GM18861 (cell line): ENCODE measurements at regions not wholly inside any gene's neighbourhood (a gene's known extent, or its start where the extent isn't known, plus 50 kb on each side); places are given as distances from the start of the nearest gene placed in this dataset.

Experiments used
- ATAC-seq: cut with Tn5 transposase; IDR thresholded peaks from one replicate; pipeline ENCODE4 v1.9.1; 2021; ENCODE audit not compliant: unreplicated experiment

- ATAC-seq: no peak
Observed at GRCh38 chr15:77557564-77557963, 75.1 kb downstream of the LINGO1 start.

- no peak for ATAC-seq
Observed at GRCh38 chr15:77557144-77557543, 75.6 kb downstream of the LINGO1 start.

GRCh38 chr15:77556622-77557021, 76.1 kb downstream of the LINGO1 start:
- no peak for ATAC-seq

- no peak for ATAC-seq
Observed at GRCh38 chr15:77555232-77555631, 77.5 kb downstream of the LINGO1 start.

- ATAC-seq: no peak
Observed at GRCh38 chr15:77554306-77555080, 78.2 kb downstream of the LINGO1 start.

- ATAC-seq: no peak
Observed at GRCh38 chr15:77553695-77554094, 79.0 kb downstream of the LINGO1 start.

DNA sequence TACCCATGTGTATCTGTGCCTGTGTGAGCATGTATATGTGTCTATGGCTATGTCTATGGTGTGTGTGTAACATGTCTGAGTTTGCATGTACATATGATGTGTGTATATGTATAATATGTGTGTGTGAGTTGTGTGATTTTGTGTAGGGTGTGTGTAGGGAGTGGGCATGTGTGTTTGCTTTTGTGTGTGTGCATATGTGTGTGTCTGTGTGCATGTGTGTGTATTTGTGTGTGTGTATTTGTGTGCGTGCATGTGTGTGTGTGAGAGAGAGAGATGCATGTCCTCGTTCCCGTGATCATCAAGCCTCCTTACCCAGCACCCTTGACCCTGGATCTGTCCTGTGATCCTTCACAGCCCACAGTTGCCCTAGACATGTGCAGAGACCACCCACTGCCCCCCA, 79.5 kb downstream of the LINGO1 start:
- no peak for ATAC-seq

DNA sequence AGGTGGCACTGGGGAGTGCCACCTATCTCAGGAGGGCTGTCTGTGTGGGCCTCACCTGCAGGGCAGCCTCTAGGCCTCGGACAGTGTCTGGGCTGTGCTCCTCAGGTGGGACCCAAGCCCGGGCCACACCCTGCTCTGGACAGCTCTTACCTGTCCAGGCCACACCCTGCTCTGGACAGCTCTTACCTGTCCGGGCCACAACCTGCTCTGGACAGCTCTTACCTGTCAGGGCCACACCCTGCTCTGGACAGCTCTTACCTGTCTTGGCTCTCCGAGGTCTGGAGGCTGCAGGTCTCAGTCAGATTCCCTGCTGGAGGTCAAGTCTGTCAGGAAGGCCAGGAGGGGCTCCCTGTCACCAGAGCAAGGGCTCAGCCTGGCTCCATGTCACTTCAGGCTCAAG, 80.6 kb downstream of the LINGO1 start:
- no peak for ATAC-seq

- ATAC-seq: no peak
Observed at GRCh38 chr15:77550301-77551251, 82.1 kb downstream of the LINGO1 start.

- no peak for ATAC-seq
Observed at GRCh38 chr15:77549576-77550288, 83.0 kb downstream of the LINGO1 start.

DNA sequence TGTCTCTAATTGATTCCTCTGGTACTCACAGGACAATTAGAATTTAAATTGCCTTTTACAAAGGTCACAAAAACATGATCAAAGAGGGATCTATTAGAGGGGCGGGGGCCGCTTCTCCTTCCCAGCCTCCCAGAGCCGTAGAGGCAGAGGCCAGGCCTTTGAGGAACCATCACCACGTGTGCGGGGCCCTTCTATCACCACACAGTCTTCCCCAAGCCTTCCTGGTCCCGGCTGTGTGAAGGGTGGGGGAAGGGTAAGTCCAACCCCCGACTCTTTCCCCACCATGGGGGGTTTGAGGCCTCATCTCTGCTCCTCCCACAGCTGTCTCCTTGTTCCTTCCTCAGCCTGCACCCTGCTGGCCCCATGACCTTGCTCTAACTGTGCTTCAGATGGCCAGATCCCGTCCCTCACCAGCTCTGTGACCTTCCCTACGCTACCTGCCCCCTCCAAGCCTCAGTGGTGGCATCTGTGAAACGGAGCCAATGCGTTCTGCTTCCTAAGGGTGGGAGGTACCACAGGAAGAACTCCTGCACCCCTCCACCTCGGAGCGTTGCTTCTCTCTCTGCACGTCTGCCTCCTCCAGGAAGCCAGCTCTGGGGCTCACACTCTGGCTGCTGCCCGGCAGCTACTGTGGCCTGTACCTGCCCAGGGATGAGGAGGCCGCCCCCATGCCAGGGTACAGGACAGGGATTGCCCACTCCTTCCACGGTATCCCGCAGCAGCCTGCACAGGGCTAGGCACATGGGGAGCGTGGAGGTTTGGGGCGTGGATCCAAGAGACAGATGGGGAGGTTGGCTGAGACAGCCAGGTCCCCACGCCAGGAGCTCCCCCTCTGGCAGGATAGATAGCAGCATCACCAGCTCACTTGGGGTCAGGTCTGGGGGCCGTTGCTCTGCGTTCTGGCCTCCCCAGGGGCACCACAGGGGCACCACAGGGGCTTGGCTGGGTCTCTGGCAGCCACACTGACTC, 83.8 kb downstream of the LINGO1 start:
- no peak for ATAC-seq

GRCh38 chr15:77547801-77548588, 84.7 kb downstream of the LINGO1 start:
- no peak for ATAC-seq

DNA sequence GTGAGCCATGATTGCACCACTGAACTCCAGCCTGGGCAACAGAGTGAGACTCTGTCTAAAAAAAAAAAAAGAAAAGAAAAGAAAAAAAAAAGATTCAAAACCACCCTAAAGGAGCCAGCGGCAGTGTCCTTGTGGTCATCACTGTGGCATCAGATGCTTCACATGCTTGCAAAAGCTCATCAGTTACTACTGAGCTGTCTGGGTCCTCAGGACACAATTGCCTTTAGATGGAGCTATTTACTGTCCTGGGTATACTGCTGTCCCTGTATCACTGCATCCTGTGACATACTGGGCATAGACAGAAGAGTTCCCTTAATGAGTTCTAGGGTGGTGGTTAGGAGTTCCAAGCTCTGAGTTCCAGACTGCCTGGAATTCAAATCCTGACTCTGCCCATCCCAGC, 85.8 kb downstream of the LINGO1 start:
- no peak for ATAC-seq

DNA sequence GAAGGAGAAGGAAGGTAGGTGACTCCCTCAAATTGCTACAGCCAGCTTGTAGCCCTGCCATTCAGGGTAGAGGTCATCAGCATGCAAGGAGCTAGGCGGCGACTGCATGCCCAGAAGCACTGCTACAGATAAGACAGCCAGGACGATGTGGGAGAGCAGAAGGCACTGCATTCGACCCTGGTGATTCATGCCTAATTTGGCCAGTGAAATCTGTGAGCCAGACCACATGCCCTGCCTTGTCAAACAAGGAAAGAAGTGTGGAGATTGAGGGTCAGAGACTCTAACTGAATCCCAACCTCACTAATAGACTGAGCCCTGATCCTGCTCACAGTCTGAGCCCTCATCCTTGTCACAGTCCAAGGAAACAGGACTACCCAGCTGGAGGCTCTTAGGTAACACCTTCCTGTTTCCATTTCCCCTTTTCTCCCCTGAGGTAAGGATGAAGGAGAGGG, 86.6 kb downstream of the LINGO1 start:
- ATAC-seq: no peak

- no peak for ATAC-seq
Observed at GRCh38 chr15:77545058-77545457, 87.7 kb downstream of the LINGO1 start.

DNA sequence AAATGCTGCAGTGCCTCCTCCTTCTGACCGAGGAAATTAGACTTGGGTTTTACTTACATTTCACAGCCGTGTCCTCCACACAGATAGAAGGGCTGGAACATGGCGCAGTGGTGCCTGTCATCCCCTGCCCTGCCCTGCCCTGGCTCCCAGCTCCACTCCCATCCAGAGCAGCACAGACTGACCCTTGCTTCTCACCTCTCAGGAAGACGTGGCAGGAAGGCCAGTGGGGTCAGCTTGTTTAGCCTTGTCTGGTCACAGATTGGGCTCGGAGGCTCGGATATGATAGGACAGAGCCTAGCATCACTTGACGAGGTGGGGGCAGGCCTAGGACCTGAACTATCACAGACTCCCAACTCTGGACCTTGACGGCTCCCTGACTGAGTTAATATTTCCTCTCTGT, 88.5 kb downstream of the LINGO1 start:
- no peak for ATAC-seq

DNA sequence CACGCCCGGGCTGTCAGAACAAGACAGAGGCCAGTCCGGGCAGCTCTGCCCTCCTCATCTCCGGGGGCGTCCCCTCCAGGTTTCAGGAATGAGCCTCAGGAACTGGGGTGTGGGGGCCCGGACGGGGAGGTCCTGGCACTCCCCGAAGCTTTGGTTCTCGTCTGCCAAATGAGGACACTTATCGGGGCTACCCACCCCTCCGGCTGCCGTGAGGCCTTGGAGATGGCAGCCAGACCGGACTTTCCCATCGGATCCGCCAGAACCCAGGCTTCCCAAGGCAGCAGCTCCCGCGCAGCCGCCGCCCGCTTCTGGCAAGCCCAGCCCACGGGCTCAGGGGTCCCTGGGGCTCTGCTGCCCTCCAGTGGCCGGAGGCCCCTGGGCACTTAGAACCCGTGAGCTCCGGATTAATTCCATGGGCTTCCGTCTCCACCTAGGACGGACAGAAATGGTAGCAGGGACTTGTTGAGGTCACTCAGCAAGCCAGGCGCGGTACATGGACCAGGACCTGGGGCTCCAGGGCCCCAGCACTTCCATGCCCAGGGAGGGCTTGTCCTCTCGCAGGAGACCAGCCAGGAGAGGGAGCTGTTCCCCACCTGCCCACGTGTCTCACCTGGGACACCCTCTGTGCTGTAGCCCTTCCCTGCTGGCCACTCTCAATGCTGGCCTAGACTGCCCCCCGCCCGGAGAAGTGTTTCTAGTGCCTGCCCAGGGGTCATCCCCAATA, 89.4 kb downstream of the LINGO1 start:
- peak; percentile 52 for ATAC-seq

DNA sequence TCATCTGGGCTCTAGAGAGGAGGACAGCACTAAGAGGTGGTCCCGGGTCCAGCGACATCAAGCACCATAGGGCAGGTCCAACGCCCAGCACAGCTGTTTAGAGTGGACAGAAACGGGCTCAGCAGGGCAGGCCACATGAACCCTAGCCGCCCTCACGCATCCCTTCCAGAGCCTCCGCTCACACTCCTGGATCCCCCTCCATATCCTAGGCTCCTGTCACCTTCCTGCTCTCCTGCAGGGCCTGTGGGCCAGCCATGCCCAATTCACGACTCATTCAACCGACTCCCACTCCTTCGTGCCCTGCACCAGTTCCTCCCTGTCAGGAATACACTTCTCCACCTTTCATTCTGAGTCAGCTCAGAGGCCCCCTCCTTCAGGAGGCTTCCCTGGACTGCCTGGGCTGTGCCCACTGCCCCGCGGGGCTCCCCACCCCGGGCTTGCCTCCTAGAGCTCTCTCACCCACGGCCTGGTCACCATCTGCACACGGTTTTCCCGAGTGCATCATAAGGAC, 90.2 kb downstream of the LINGO1 start:
- no peak for ATAC-seq
